HepG2 (cell line): ENCODE measurements at regions not wholly inside any gene's neighbourhood (a gene's known extent, or its start where the extent isn't known, plus 50 kb on each side); places are given as distances from the start of the nearest gene placed in this dataset.

ENCODE experiments used
- ATAC-seq: fragments of 200-7000 bp; cut with Tn5 transposase; 3 replicates; pipeline ENCODE4 v1.9.1; 2020; ENCODE audit warnings: mild to moderate bottlenecking, moderate library complexity
- BruUV-seq: library from RNA; stranded (reverse); fragments of 400-500 nt; replicated peaks from 2 replicates; lab custom pipeline; 2021; lab: Mats Ljungman, UMichigan
- CTCF ChIA-PET: fragments of 300-600 bp; formaldehyde crosslinking; extraction: SDS; loops from one replicate; lab custom pipeline; 2021; ENCODE audit warnings: low total read pairs, inconsistent platforms, low intra/inter-chr PET ratio; lab: Yijun Ruan, JAX
- POLR2A ChIA-PET: fragments of 350-600 bp; sonication (Branson Sonifier 250); formaldehyde crosslinking; loops from one replicate; lab custom pipeline; 2020; ENCODE audit warnings: antibody characterized with exemption, inconsistent platforms; lab: Yijun Ruan, JAX
- DNase-seq: peaks from one replicate; pipeline ENCODE4 v3.0.0-alpha.2; 2015; ENCODE audit warnings: low spot score
- FAIRE-seq: peaks from 3 replicates; lab custom pipeline; 2011; peaks lifted over from hg19 to GRCh38; lab: Jason Lieb, UNC
- H2AFZ ChIP-seq: one replicate; pipeline ENCODE4 v1.6.1; 2011; ENCODE audit warnings: low read length, inconsistent platforms
- H3K27ac ChIP-seq: fragments of 300-600 bp; 3 replicates; pipeline ENCODE4 v1.8.0; 2011; ENCODE audit warnings: mixed run types, mild to moderate bottlenecking, mixed read lengths, low read length, inconsistent platforms; ENCODE audit not compliant: insufficient read depth; ENCODE audit errors: extremely low read length
- H3K27me3 ChIP-seq, 2 experiments: fragments of 200-600 bp in 1 of 2; 2 replicates in 1 of 2; 3 replicates in 1 of 2; pipeline versions ENCODE4 v1.6.0 to v1.8.0; 2011; ENCODE audit warnings: low read length in 2 of 2, mild to moderate bottlenecking in 2 of 2, moderate library complexity in 2 of 2, inconsistent platforms in 1 of 2; ENCODE audit not compliant: insufficient read depth in 2 of 2, control insufficient read depth in 1 of 2
- H3K36me3 ChIP-seq, 2 experiments: fragments of 200-600 bp in 1 of 2; replicated peaks in 1 of 2; 2 replicates in 1 of 2; 3 replicates in 1 of 2; pipeline versions ENCODE4 v1.5.1 to v1.8.0; 2011; ENCODE audit warnings: low read length in 2 of 2, inconsistent platforms in 1 of 2; ENCODE audit not compliant: insufficient read depth in 2 of 2, control insufficient read depth in 1 of 2
- H3K4me1 ChIP-seq: 2 replicates; pipeline ENCODE4 v1.5.1; 2012; ENCODE audit warnings: low read length, inconsistent platforms; ENCODE audit not compliant: insufficient read depth
- H3K4me2 ChIP-seq: 2 replicates; pipeline ENCODE4 v1.6.0; 2011; ENCODE audit warnings: low read depth, low read length, inconsistent platforms
- H3K4me3 ChIP-seq, 3 experiments: fragments of 200-600 bp in 1 of 3; sonication (generic), shearing (Covaris generic) in 1 of 3; replicated peaks in 1 of 3; 2 replicates each; pipeline ENCODE4 v1.5.1; 2011 to 2016; ENCODE audit warnings: low read length in 3 of 3, inconsistent platforms in 2 of 3, low read depth in 2 of 3, mild to moderate bottlenecking in 2 of 3, control low read depth in 1 of 3, mixed read lengths in 1 of 3; ENCODE audit not compliant: insufficient read depth in 1 of 3
- H3K79me2 ChIP-seq: one replicate; pipeline ENCODE4 v1.6.1; 2011; ENCODE audit warnings: low read length, inconsistent platforms; ENCODE audit not compliant: insufficient read depth
- H3K9ac ChIP-seq: 2 replicates; pipeline ENCODE4 v1.6.0; 2011; ENCODE audit warnings: mild to moderate bottlenecking, low read depth, low read length, inconsistent platforms; ENCODE audit not compliant: insufficient read depth
- H3K9me3 ChIP-seq: 2 replicates; pipeline ENCODE4 v1.5.1; 2012; ENCODE audit warnings: mild to moderate bottlenecking, low read length
- H4K20me1 ChIP-seq: 2 replicates; pipeline ENCODE4 v1.6.0; 2011; ENCODE audit warnings: inconsistent platforms, mild to moderate bottlenecking, low read length, moderate library complexity; ENCODE audit not compliant: insufficient read depth
- HMG20A ChIP-seq: IDR thresholded peaks from 2 replicates; pipeline ENCODE4 v1.6.1; 2016; ENCODE audit warnings: borderline replicate concordance
- RELA ChIP-seq: sonication (generic); formaldehyde crosslinking; IDR thresholded peaks from 2 replicates; pipeline ENCODE4 v1.4.0; 2020; ENCODE audit warnings: missing genetic modification reagents
- ZNF367 ChIP-seq: sonication (generic); formaldehyde crosslinking; IDR thresholded peaks from 2 replicates; pipeline ENCODE4 v1.4.0; 2020; ENCODE audit warnings: missing genetic modification reagents, borderline replicate concordance
- ZNF674 ChIP-seq: sonication (generic); formaldehyde crosslinking; IDR thresholded peaks from 2 replicates; pipeline ENCODE4 v1.5.0; 2020; ENCODE audit warnings: low read depth, mild to moderate bottlenecking, missing genetic modification reagents
- ZNF841 ChIP-seq: sonication (generic); formaldehyde crosslinking; IDR thresholded peaks from 2 replicates; pipeline ENCODE4 v1.8.1; 2023; ENCODE audit warnings: missing genetic modification reagents, borderline replicate concordance
- WGBS: methylation state at CpG from one replicate; pipeline ENCODE4 v1.1.6; 2017; ENCODE audit warnings: low lambda C conversion rate; 5-methylcytosine and 5-hydroxymethylcytosine counted together
- in situ Hi-C: cut with HindIII; loops from 2 replicates; pipeline ENCODE4 v1.10.0; 2017; ENCODE audit warnings: low pct_unique_long_range_greater_than_20kb; ENCODE audit not compliant: extremely low pct_ligation_motif_present
- intact Hi-C: fragments of 100-400 bp; cut with micrococcal nuclease; formaldehyde crosslinking; loops from one replicate; pipeline ENCODE4 v1.10.0; 2022; ENCODE audit not compliant: unreplicated experiment
- TF ChIP-seq, protein P1 (sequence below): sonication (generic); formaldehyde crosslinking; IDR thresholded peaks from 2 replicates; pipeline ENCODE4 v1.4.0; 2020; ENCODE audit warnings: mild to moderate bottlenecking, missing genetic modification reagents
- TF ChIP-seq, protein P2 (sequence below): sonication (generic); formaldehyde crosslinking; IDR thresholded peaks from 2 replicates; pipeline ENCODE4 v1.5.0; 2020; ENCODE audit warnings: mild to moderate bottlenecking, missing genetic modification reagents
- TF ChIP-seq, protein P3 (sequence below): sonication (generic); formaldehyde crosslinking; IDR thresholded peaks from 2 replicates; pipeline ENCODE4 v1.4.0; 2020; ENCODE audit warnings: missing genetic modification reagents

DNA sequence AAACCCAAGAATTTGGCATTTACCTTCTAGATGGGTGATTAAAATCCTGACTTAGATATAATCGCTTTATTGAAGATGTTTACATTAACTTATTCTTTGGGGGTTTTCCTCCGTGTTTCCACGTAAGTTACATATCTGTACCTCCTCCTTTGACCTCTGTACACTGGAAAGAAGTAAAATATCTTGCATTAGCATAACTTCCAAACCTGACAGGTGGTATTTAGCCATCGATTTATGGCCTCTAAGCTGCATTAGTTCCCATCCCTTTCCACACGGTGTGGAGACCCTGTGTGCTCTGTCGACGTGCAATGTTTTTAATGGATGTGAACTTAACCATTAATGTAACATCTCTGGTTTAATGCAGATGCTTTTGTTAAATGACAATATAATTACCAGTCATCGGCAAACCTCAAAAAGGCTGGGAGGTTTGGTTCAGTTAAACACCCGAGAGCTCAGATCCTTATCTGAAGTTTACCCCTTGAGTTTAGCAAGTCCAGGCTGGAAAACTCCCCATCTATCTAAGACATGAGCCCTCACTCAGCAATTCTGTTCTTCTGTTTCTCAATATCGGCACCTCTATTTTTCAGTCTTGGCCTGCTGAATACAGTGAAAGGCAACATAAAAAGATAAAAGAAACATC, 295.2 kb downstream of the GATA3 start:
- no peak overlapping the region for H2AFZ ChIP-seq
- H3K4me3 ChIP-seq: no peak overlapping the region
- no peak overlapping the region for H3K4me2 ChIP-seq
- ATAC-seq (no peak), FAIRE-seq (no peak), DNase-seq (no peak)
- no peak overlapping the region for H3K27ac ChIP-seq
- in situ Hi-C loops (no loop called here), intact Hi-C loops (no loop called here)
- WGBS: 2% methylated on average over 10 of the region's 10 CpGs
- POLR2A ChIA-PET: no interaction called here
- H3K9me3 ChIP-seq: no peaks in the 10 kb centered on the region
- H3K9ac ChIP-seq: no peak overlapping the region
- CTCF ChIA-PET: no interaction called here
- BruUV-seq: no TSS peak
- H3K36me3 ChIP-seq: no peaks in the 10 kb centered on the region
- no peaks in the 10 kb centered on the region for H3K4me1 ChIP-seq
- TF ChIP-seq, protein P1, sequence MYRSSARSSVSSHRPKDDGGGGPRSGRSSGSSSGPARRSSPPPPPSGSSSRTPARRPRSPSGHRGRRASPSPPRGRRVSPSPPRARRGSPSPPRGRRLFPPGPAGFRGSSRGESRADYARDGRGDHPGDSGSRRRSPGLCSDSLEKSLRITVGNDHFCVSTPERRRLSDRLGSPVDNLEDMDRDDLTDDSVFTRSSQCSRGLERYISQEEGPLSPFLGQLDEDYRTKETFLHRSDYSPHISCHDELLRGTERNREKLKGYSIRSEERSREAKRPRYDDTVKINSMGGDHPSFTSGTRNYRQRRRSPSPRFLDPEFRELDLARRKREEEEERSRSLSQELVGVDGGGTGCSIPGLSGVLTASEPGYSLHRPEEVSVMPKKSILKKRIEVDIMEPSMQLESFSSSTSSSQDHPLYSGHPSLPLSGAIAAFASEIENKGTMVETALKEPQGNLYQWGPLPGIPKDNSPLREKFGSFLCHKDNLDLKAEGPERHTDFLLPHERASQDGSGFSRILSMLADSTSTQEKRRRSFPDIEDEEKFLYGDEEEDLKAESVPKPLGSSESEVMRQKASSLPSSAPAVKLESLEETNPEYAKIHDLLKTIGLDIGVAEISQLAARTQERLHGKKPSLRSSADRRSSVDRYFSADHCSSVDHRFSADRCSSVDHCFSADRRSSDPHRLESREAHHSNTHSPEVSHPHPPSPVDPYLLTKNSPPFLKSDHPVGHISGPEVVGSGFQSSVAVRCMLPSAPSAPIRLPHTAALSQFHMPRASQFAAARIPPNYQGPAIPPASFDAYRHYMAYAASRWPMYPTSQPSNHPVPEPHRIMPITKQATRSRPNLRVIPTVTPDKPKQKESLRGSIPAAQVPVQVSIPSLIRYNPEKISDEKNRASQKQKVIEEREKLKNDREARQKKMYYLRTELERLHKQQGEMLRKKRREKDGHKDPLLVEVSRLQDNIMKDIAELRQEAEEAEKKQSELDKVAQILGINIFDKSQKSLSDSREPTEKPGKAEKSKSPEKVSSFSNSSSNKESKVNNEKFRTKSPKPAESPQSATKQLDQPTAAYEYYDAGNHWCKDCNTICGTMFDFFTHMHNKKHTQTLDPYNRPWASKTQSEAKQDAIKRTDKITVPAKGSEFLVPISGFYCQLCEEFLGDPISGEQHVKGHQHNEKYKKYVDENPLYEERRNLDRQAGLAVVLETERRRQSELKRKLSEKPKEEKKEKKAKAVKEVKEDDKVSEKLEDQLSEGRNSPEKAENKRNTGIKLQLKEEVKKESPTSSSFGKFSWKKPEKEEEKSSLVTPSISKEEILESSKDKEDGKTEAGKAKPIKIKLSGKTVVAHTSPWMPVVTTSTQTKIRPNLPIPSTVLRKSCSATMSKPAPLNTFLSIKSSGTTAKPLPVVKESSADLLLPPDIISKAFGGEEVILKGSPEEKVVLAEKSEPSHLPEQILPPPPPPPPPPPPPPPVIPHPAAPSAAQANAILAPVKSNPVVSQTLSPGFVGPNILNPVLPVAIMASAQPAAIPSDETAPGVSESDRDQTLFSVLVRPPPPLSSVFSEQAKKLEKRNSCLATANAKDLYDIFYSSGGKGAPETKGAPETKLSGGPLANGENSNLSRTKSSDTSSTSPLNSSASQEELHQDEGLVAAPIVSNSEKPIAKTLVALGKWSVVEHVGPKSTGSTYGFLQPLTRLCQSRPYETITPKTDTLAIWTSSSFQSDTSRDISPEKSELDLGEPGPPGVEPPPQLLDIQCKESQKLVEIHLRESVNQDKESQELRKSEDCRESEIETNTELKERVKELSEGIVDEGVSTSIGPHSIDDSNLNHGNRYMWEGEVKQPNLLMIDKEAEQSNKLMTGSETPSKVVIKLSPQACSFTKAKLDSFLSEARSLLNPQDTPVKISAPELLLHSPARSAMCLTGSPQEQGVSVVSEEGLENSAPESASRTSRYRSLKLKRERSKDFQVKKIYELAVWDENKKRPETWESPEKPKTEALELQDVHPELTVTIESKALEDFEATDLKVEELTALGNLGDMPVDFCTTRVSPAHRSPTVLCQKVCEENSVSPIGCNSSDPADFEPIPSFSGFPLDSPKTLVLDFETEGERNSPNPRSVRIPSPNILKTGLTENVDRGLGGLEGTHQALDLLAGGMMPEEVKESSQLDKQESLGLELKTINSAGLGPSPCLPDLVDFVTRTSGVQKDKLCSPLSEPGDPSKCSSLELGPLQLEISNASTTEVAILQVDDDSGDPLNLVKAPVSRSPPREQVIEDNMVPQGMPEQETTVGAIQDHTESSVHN (CRISPR knock-in tag): no peak
- TF ChIP-seq, protein P2, sequence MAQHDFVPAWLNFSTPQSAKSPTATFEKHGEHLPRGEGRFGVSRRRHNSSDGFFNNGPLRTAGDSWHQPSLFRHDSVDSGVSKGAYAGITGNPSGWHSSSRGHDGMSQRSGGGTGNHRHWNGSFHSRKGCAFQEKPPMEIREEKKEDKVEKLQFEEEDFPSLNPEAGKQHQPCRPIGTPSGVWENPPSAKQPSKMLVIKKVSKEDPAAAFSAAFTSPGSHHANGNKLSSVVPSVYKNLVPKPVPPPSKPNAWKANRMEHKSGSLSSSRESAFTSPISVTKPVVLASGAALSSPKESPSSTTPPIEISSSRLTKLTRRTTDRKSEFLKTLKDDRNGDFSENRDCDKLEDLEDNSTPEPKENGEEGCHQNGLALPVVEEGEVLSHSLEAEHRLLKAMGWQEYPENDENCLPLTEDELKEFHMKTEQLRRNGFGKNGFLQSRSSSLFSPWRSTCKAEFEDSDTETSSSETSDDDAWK: no peak
- no peak for TF ChIP-seq ZNF674 (CRISPR knock-in tag)
- TF ChIP-seq, protein P3, sequence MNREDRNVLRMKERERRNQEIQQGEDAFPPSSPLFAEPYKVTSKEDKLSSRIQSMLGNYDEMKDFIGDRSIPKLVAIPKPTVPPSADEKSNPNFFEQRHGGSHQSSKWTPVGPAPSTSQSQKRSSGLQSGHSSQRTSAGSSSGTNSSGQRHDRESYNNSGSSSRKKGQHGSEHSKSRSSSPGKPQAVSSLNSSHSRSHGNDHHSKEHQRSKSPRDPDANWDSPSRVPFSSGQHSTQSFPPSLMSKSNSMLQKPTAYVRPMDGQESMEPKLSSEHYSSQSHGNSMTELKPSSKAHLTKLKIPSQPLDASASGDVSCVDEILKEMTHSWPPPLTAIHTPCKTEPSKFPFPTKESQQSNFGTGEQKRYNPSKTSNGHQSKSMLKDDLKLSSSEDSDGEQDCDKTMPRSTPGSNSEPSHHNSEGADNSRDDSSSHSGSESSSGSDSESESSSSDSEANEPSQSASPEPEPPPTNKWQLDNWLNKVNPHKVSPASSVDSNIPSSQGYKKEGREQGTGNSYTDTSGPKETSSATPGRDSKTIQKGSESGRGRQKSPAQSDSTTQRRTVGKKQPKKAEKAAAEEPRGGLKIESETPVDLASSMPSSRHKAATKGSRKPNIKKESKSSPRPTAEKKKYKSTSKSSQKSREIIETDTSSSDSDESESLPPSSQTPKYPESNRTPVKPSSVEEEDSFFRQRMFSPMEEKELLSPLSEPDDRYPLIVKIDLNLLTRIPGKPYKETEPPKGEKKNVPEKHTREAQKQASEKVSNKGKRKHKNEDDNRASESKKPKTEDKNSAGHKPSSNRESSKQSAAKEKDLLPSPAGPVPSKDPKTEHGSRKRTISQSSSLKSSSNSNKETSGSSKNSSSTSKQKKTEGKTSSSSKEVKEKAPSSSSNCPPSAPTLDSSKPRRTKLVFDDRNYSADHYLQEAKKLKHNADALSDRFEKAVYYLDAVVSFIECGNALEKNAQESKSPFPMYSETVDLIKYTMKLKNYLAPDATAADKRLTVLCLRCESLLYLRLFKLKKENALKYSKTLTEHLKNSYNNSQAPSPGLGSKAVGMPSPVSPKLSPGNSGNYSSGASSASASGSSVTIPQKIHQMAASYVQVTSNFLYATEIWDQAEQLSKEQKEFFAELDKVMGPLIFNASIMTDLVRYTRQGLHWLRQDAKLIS (CRISPR knock-in tag): no peak
- TF ChIP-seq ZNF367: no peak
- TF ChIP-seq RELA: no peak
- no peak for TF ChIP-seq HMG20A (CRISPR knock-in tag)
- no peak for TF ChIP-seq ZNF841
- no peaks in the 10 kb centered on the region for H3K79me2 ChIP-seq
- H3K27me3 ChIP-seq: 0 out of 5 replicates have a peak, but pooled peaks cover 0 to 7% of the 10 kb centered on the region in 2 experiments
- H4K20me1 ChIP-seq: no peaks in the 10 kb centered on the region
